GM10248 (cell line): ENCODE measurements at regions not wholly inside any gene's neighbourhood (a gene's known extent, or its start where the extent isn't known, plus 50 kb on each side); places are given as distances from the start of the nearest gene placed in this dataset.

Experiments used
- CTCF ChIA-PET: fragments of 300-600 bp; sonication (Branson Sonifier 250); formaldehyde crosslinking; extraction: SDS; loops from one replicate; lab custom pipeline; 2021; ENCODE audit warnings: antibody characterized with exemption; lab: Yijun Ruan, JAX
- POLR2A ChIA-PET: fragments of 350-650 bp; sonication (Branson Sonifier 250); formaldehyde crosslinking; extraction: SDS; loops from one replicate; lab custom pipeline; 2020; ENCODE audit warnings: antibody characterized with exemption; lab: Yijun Ruan, JAX
- DNase-seq: peaks from one replicate; pipeline ENCODE4 v3.0.0; 2012; ENCODE audit errors: extremely low spot score
- TF ChIP-seq, protein P1 (sequence below): IDR thresholded peaks from 2 replicates; pipeline ENCODE4 v1.5.1; 2012; ENCODE audit warnings: mild to moderate bottlenecking, low read depth; ENCODE audit errors: extremely low read depth, missing control alignments, control extremely low read depth

DNA sequence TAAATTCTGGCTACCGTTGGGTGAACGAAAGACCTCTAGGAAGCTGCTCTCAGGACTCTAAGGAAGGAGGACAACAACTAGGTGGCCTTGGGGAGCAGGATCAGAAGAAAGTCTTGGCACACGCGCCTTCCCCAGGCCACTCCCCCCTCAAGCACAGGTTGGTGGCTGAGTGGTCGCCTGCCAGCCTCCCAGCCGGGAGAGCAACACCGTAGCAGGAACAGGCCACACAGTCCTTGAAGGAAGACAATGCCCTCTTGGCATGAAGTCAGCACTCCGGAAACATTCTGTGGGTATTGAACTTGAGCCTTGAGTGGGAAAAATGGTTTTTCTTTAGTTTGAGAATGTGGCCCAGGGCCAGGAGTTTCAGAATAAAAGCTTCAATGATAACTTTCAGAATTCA, 87.4 kb upstream of the AGAP1 start:
- ChIA-PET POLR2A (no interaction called here), CTCF (no interaction called here)
- TF ChIP-seq, protein P1, sequence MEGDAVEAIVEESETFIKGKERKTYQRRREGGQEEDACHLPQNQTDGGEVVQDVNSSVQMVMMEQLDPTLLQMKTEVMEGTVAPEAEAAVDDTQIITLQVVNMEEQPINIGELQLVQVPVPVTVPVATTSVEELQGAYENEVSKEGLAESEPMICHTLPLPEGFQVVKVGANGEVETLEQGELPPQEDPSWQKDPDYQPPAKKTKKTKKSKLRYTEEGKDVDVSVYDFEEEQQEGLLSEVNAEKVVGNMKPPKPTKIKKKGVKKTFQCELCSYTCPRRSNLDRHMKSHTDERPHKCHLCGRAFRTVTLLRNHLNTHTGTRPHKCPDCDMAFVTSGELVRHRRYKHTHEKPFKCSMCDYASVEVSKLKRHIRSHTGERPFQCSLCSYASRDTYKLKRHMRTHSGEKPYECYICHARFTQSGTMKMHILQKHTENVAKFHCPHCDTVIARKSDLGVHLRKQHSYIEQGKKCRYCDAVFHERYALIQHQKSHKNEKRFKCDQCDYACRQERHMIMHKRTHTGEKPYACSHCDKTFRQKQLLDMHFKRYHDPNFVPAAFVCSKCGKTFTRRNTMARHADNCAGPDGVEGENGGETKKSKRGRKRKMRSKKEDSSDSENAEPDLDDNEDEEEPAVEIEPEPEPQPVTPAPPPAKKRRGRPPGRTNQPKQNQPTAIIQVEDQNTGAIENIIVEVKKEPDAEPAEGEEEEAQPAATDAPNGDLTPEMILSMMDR = no peak
- DNase-seq = no peak

DNA sequence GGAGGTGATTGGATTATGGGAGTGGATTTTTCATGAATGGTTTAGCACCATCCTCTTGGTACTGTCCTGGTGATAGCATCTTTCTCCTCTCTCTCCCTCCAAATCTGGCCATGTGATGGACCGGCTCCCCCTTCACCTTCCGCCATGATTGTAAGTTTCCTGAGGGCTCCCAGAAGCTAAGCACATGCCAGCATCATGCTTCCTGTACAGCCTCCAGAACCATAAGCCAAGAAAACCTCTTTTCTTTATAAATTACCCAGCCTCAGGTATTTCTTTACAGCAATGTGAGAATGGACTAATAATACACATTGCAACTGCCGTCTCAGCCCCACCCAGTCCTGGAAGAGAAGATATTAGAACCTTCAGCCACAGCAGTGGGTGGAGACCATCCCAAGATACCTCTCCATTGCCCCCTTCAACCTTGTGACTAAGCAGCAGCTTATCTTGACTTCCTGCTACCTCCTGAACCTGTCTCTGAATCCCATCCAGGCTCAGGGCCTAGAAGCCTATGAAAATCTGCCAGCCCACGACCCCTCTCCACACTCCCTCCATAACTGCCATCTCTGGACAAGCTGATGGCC, 81.8 kb upstream of the AGAP1 start:
- TF ChIP-seq, protein P1 = no peak
- ChIA-PET POLR2A (no interaction called here), CTCF (interaction anchor here (0.7 kb wide), 1 partner anchor 48 kb away, joined by 3 read pairs; no protein-coding TSS in a partner anchor)
- DNase-seq = no peak

DNA sequence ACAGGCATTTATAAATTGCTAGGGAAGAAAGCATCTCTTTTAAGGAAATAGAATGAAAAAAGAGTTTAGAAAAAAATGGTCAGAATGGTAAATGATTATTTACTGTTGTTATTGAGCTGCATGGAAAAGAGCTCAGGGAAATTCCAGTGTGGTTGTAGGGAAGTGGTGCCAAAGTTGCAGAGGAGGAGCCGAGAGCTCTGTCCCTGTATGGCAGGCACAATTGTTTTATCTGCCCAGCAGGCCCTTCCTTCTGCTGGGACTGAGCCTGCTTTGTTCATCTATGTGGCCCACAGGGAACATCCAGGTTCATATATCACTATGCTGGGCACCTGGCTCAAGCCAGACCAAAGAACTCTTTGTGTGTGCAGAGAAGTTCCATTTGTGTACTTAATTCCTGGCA, 80.8 kb upstream of the AGAP1 start:
- TF ChIP-seq, protein P1 = no peak
- ChIA-PET POLR2A (no interaction called here), CTCF (no interaction called here)
- DNase-seq = no peak

DNA sequence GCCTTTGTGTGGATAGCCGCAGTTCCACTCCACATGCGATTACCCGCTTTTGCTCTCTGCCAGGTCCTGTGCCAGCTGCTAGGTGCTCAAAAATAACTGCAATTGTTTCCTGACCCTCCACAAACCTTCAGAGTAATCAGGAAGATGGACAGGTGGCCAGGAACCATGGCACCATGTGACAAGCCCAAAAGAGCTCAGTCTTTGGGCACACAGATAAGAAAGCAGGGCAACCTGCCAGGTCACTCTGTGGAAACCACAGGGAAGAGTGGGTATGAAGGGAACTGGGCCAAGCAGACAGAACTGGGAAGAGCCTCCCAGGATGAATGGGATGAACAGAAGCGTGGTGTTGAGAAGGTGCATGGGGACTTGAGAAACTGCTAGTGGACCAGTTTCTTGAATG, 79.4 kb upstream of the AGAP1 start:
- TF ChIP-seq, protein P1 = no peak
- no peak for DNase-seq
- CTCF ChIA-PET = no interaction called here
- POLR2A ChIA-PET = no interaction called here

DNA sequence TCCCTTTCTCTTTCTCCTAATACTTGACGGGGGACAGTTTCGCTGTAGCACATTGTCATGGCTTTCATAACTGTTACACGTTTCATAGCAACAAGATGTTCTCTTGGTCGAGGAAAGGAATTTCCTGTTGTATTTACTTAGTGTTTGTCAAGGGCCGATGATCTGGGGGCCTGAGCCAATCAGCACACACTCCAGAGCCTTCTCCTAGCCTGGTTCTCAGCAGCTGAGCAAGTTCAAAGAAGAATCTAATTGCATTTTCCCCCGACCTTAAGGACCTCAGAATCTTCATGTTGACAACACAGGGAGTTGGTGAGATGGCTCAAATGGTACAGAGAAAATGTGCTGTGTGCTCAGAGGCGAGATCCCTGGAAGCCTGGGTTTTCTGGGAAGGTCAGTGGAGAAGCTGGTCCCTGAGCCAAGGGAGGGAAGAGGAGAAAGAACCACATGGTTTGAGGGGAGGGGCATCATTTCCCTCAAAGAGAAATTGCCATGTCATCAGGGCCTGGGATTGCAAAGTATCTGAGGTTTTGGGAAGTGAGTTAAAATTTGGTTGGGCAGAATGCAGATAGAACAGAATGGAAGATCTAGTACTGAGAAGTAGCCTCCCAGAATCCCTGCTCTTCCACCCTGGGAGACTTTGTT, 76.9 kb upstream of the AGAP1 start:
- TF ChIP-seq, protein P1 = no peak
- DNase-seq = no peak
- ChIA-PET CTCF (no interaction called here), POLR2A (no interaction called here)

DNA sequence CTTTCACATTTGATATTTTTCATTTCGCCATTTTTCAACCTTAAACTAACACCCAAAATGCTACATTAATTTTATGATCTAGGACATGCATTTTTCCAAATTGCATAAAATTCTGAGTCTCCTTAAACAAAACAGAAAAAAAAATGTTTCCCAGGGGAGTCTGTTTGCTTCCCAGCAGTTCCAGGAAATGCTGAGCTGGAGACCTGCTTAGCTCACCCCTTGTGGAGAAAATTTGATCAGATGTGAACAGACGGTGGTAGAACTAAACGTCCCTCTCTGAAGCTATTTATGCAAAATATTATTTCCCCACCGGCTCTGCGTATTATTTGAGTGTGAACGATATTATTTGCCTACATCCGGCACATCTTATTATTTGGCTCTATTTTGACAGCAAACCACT, 74.9 kb upstream of the AGAP1 start:
- ChIA-PET POLR2A (no interaction called here), CTCF (no interaction called here)
- no peak for DNase-seq
- TF ChIP-seq, protein P1 = no peak

DNA sequence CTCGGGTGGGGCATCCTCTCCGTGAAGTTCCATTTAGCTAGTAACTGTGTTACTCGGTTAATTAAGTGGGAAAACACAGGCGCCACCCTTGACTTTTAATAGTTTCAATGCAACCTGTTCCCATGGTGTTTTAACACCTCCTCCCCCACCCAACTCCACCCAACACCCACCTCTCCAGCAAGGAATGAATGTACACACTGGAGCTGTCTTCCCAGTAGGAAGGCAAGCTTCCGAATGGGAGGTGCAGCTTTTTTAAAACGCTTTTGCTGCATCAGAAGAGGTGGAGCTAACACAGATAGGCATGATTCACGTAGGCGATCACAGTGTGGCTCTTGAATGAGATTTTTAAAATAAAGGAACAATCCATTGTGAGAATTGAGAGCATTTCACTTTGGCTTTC, 73.8 kb upstream of the AGAP1 start:
- ChIA-PET POLR2A (no interaction called here), CTCF (no interaction called here)

More for the DNA sequence above, 73.8 kb upstream of the AGAP1 start:
- no peak for DNase-seq
- TF ChIP-seq, protein P1 = no peak
